RKO (cell line): ENCODE measurements at regions not wholly inside any gene's neighbourhood (a gene's known extent, or its start where the extent isn't known, plus 50 kb on each side); places are given as distances from the start of the nearest gene placed in this dataset.

Experiments
- DNase-seq: peaks from one replicate; pipeline ENCODE4 v3.0.0-alpha.2; 2016; ENCODE audit warnings: low spot score

- DNase-seq, result no peak
Observed at GRCh38 chr12:60251091-60251490, 655.3 kb downstream of the SLC16A7 start.

GRCh38 chr12:60252359-60253096 lies 656.7 kb downstream of the SLC16A7 start:
- no peak for DNase-seq

- no peak for DNase-seq
Observed at GRCh38 chr12:60255044-60255443, 659.2 kb downstream of the SLC16A7 start.

GRCh38 chr12:60257063-60257462 lies 661.2 kb downstream of the SLC16A7 start:
- peak; percentile 70 for DNase-seq

GRCh38 chr12:60259225-60259624 lies 663.4 kb downstream of the SLC16A7 start:
- no peak for DNase-seq

- no peak for DNase-seq
Observed at GRCh38 chr12:60262378-60262777, 666.5 kb downstream of the SLC16A7 start.

- no peak for DNase-seq
Observed at GRCh38 chr12:60263161-60263560, 667.3 kb downstream of the SLC16A7 start.

- no peak for DNase-seq
Observed at GRCh38 chr12:60263836-60264493, 668.1 kb downstream of the SLC16A7 start.

GRCh38 chr12:60265741-60266140 lies 669.9 kb downstream of the SLC16A7 start:
- no peak for DNase-seq

GRCh38 chr12:60266381-60266852 lies 670.6 kb downstream of the SLC16A7 start:
- DNase-seq, result peak; percentile 35

- no peak for DNase-seq
Observed at GRCh38 chr12:60269611-60270269, 673.9 kb downstream of the SLC16A7 start.

- no peak for DNase-seq
Observed at GRCh38 chr12:60271816-60272215, 676.0 kb downstream of the SLC16A7 start.

GRCh38 chr12:60278209-60278608 lies 682.4 kb downstream of the SLC16A7 start:
- DNase-seq, result no peak

- no peak for DNase-seq
Observed at GRCh38 chr12:60279221-60279620, 683.4 kb downstream of the SLC16A7 start.

GRCh38 chr12:60281522-60281921 lies 685.7 kb downstream of the SLC16A7 start:
- DNase-seq, result no peak

- no peak for DNase-seq
Observed at GRCh38 chr12:60290532-60290931, 694.7 kb downstream of the SLC16A7 start.

GRCh38 chr12:60308366-60308991 lies 712.6 kb downstream of the SLC16A7 start:
- no peak for DNase-seq

- DNase-seq, result no peak
Observed at GRCh38 chr12:60311940-60312339, 716.1 kb downstream of the SLC16A7 start.

GRCh38 chr12:60317361-60317760 lies 721.5 kb downstream of the SLC16A7 start:
- DNase-seq, result no peak

- DNase-seq, result no peak
Observed at GRCh38 chr12:60324746-60325145, 728.9 kb downstream of the SLC16A7 start.

- no peak for DNase-seq
Observed at GRCh38 chr12:60333461-60333860, 737.6 kb downstream of the SLC16A7 start.

GRCh38 chr12:60335745-60336144 lies 739.9 kb downstream of the SLC16A7 start:
- peak; percentile 21 for DNase-seq
